Neural cell (in vitro differentiated cells): ENCODE measurements at regions not wholly inside any gene's neighbourhood (a gene's known extent, or its start where the extent isn't known, plus 50 kb on each side); places are given as distances from the start of the nearest gene placed in this dataset.

Experiments used
- CTCF ChIP-seq: fragments of 450-650 bp; IDR thresholded peaks from 2 replicates; pipeline ENCODE4 v1.5.1; 2014; ENCODE audit warnings: antibody characterized with exemption, mild to moderate bottlenecking, moderate library complexity; ENCODE audit not compliant: poor library complexity, severe bottlenecking
- EP300 ChIP-seq: fragments of 450-650 bp; conservative IDR thresholded peaks from 2 replicates; pipeline ENCODE4 v1.6.1; 2014; ENCODE audit warnings: antibody characterized with exemption, mild to moderate bottlenecking, moderate library complexity; ENCODE audit not compliant: poor library complexity, severe bottlenecking
- EZH2 ChIP-seq: fragments of 200-600, 300-800 bp; shearing (Covaris generic), sonication (generic); IDR thresholded peaks from 2 replicates; pipeline ENCODE4 v1.6.1; 2014; ENCODE audit warnings: antibody characterized with exemption, low read length, borderline replicate concordance, mild to moderate bottlenecking; ENCODE audit not compliant: insufficient read depth, poor library complexity, severe bottlenecking
- POLR2AphosphoS5 ChIP-seq: IDR thresholded peaks from 2 replicates; pipeline ENCODE4 v1.6.1; 2012
- RAD21 ChIP-seq: fragments of 450-650 bp; conservative IDR thresholded peaks from 2 replicates; pipeline ENCODE4 v1.6.1; 2014; ENCODE audit warnings: antibody characterized with exemption, mild to moderate bottlenecking, moderate library complexity
- REST ChIP-seq: IDR thresholded peaks from 2 replicates; pipeline ENCODE4 v1.6.1; 2012; ENCODE audit warnings: borderline replicate concordance
- SMC3 ChIP-seq: fragments of 450-650 bp; conservative IDR thresholded peaks from 2 replicates; pipeline ENCODE4 v1.6.1; 2014; ENCODE audit warnings: antibody characterized with exemption, mild to moderate bottlenecking, moderate library complexity; ENCODE audit not compliant: poor library complexity
- TAF1 ChIP-seq: IDR thresholded peaks from 2 replicates; pipeline ENCODE4 v1.6.1; 2012; ENCODE audit warnings: low read depth

GRCh38 chr4:188603646-188604045 lies 464.4 kb downstream of the TRIML1 start:
- no peak for TF ChIP-seq CTCF
- no peak for TF ChIP-seq POLR2AphosphoS5
- no peak for TF ChIP-seq SMC3
- TF ChIP-seq REST = no peak
- no peak for TF ChIP-seq TAF1
- no peak for TF ChIP-seq RAD21
- no peak for TF ChIP-seq EP300
- TF ChIP-seq EZH2 = no peak
